ENCODE measurements at regions not wholly inside any gene's neighbourhood (a gene's known extent, or its start where the extent isn't known, plus 50 kb on each side); places are given as distances from the start of the nearest gene placed in this dataset.
"Not testable (repeated sequence)": the region's sequence is repeated elsewhere in the genome, so short reads cannot be mapped to it uniquely, and the experiment has no call there.

- DNase-seq (ENCODE audit: low spot score), result not testable (repeated sequence)
Measured at GRCh38 chr10:91003379-91003778, 82.5 kb upstream of the ANKRD1 start.

- DNase-seq (ENCODE audit: low spot score), result not testable (repeated sequence)
Measured at GRCh38 chr10:91005276-91005675, 84.4 kb upstream of the ANKRD1 start.

- DNase-seq (ENCODE audit: low spot score), result peak; percentile 61
Measured at GRCh38 chr10:91006001-91006751, 85.3 kb upstream of the ANKRD1 start.

GRCh38 chr10:91006752-91007346 lies 86.0 kb upstream of the ANKRD1 start:
- no peak for DNase-seq (ENCODE audit: low spot score)

- DNase-seq (ENCODE audit: low spot score), result no peak
Measured at GRCh38 chr10:91007655-91008054, 86.8 kb upstream of the ANKRD1 start.

GRCh38 chr10:91009121-91009520 lies 88.2 kb upstream of the ANKRD1 start:
- DNase-seq (ENCODE audit: low spot score), result no peak

- DNase-seq (ENCODE audit: low spot score), result no peak
Measured at GRCh38 chr10:91010952-91011351, 90.1 kb upstream of the ANKRD1 start.

- no peak for DNase-seq (ENCODE audit: low spot score)
Measured at GRCh38 chr10:91012502-91012901, 91.6 kb upstream of the ANKRD1 start.

GRCh38 chr10:91013985-91014384 lies 93.1 kb upstream of the ANKRD1 start:
- no peak for DNase-seq (ENCODE audit: low spot score)

GRCh38 chr10:91017198-91017597 lies 96.3 kb upstream of the ANKRD1 start:
- no peak for DNase-seq (ENCODE audit: low spot score)

GRCh38 chr10:91021901-91022300 lies 101.0 kb upstream of the ANKRD1 start:
- DNase-seq (ENCODE audit: low spot score), result no peak

GRCh38 chr10:91022390-91022789 lies 101.5 kb upstream of the ANKRD1 start:
- no peak for DNase-seq (ENCODE audit: low spot score)

GRCh38 chr10:91022924-91023699 lies 102.2 kb upstream of the ANKRD1 start:
- DNase-seq (ENCODE audit: low spot score), result no peak

- no peak for DNase-seq (ENCODE audit: low spot score)
Measured at GRCh38 chr10:91023700-91024398, 103.0 kb upstream of the ANKRD1 start.

GRCh38 chr10:91024541-91024940 lies 103.7 kb upstream of the ANKRD1 start:
- DNase-seq (ENCODE audit: low spot score), result no peak

GRCh38 chr10:91032611-91033206 lies 111.8 kb upstream of the ANKRD1 start:
- peak; percentile 55 for DNase-seq (ENCODE audit: low spot score)

GRCh38 chr10:91033324-91033950 lies 112.5 kb upstream of the ANKRD1 start:
- DNase-seq (ENCODE audit: low spot score), result no peak

- DNase-seq (ENCODE audit: low spot score), result no peak
Measured at GRCh38 chr10:91034042-91034441, 113.2 kb upstream of the ANKRD1 start.

GRCh38 chr10:91034494-91035159 lies 113.7 kb upstream of the ANKRD1 start:
- peak; percentile 59 for DNase-seq (ENCODE audit: low spot score)

- no peak for DNase-seq (ENCODE audit: low spot score)
Measured at GRCh38 chr10:91035650-91036292, 114.9 kb upstream of the ANKRD1 start.
